ENCODE measurements at regions not wholly inside any gene's neighbourhood (a gene's known extent, or its start where the extent isn't known, plus 50 kb on each side); places are given as distances from the start of the nearest gene placed in this dataset.

GRCh38 chr3:71846185-71846584, 61.2 kb upstream of the PROK2 start:
- DNase-seq (ENCODE audit: low read depth): no peak

DNA sequence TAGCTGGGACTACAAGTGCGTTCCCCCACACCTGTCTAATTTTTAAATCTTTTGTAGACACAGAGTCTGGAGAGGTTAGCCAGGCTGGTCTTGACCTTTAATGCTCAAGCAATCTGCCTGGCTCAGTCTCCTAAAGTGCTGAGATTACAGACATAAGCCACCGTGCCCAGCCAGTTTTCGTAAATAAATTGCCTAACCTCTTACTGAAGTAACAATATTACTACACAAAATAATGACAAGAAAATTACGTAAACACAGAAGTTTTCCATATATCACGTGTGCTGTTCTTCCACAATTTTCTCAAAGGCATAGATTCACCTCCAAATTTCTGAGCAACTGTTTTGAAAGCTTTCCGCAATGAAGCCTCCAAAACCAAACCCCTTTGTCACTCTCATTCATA, 58.1 kb upstream of the PROK2 start:
- DNase-seq (ENCODE audit: low read depth): no peak

- no peak for DNase-seq (ENCODE audit: low read depth)
Observed at GRCh38 chr3:71838406-71838805, 53.5 kb upstream of the PROK2 start.
